GM12878 (cell line): ENCODE measurements at regions not wholly inside any gene's neighbourhood (a gene's known extent, or its start where the extent isn't known, plus 50 kb on each side); places are given as distances from the start of the nearest gene placed in this dataset.

Experiments used
- CBX5 ChIP-seq: sonication (generic); IDR thresholded peaks from 2 replicates; pipeline ENCODE4 v1.6.1; 2016; ENCODE audit warnings: low read depth, moderate library complexity, mild to moderate bottlenecking, inconsistent platforms
- KLF5 ChIP-seq: fragments of 450-650 bp; IDR thresholded peaks from 2 replicates; pipeline ENCODE4 v1.6.1; 2014; ENCODE audit warnings: mild to moderate bottlenecking; ENCODE audit not compliant: partially characterized antibody
- POLR2AphosphoS5 ChIP-seq: IDR thresholded peaks from 2 replicates; pipeline ENCODE4 v1.6.1; 2011; ENCODE audit warnings: mild to moderate bottlenecking, low read length, inconsistent platforms
- RBBP5 ChIP-seq: fragments of 200-600 bp; sonication (generic); conservative IDR thresholded peaks from 2 replicates; pipeline ENCODE4 v1.6.1; 2016
- SREBF2 ChIP-seq: IDR thresholded peaks from 2 replicates; pipeline ENCODE4 v1.6.1; 2012; ENCODE audit warnings: mild to moderate bottlenecking, low read length
- ZBTB4 ChIP-seq: fragments of 450-650 bp; formaldehyde crosslinking; IDR thresholded peaks from 2 replicates; pipeline ENCODE4 v1.4.0; 2022; ENCODE audit warnings: mild to moderate bottlenecking, moderate library complexity
- TF ChIP-seq, protein P1 (sequence below): IDR thresholded peaks from 2 replicates; pipeline ENCODE4 v1.6.1; 2012; ENCODE audit warnings: low read depth, low read length, improper control_type of control experiment
- TF ChIP-seq, protein P2 (sequence below): fragments of 450-650 bp; formaldehyde crosslinking; IDR thresholded peaks from 2 replicates; pipeline ENCODE4 v1.4.0; 2020; ENCODE audit warnings: mild to moderate bottlenecking, moderate library complexity
- TF ChIP-seq, protein P3 (sequence below): IDR thresholded peaks from 2 replicates; pipeline ENCODE4 v1.6.1; 2012; ENCODE audit warnings: mild to moderate bottlenecking, low read depth, low read length

DNA sequence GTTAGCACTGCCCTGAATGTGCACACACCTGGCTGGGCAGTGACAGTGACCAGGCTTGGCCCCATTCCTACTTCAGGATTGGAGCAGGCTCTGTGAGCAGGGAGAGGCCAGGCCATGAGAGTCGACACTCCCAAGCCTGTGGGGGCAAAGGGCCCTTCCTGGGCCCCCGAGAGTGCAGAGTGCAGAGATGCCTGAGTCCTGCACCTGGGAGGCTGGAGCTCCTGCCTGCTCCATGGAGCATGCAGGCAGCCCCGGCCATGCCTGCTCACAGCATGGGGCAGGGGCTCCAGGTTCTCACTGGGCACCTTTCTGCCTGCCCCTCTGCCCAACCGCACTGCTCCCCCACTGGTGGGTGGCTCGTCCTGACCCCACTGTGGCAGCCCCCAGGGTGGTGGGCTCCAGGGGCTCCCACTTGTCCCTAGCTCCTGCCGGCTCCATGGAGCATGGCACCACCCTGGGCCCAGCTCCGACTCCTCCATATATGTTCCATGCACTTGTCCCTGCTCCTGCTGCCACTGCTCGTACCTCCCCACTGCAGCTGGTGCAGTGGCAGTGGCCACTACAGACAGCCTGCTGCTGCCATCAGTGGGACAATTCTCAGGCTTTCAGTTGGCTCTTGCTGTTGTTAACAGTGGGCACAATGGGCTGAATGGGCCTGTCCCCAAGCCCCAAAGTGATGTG is 282.0 kb downstream of the RPRM start (continued):
- TF ChIP-seq ZBTB4 (CRISPR knock-in tag), result no peak
- TF ChIP-seq CBX5, result no peak
- TF ChIP-seq RBBP5, result no peak
- TF ChIP-seq, protein P1, sequence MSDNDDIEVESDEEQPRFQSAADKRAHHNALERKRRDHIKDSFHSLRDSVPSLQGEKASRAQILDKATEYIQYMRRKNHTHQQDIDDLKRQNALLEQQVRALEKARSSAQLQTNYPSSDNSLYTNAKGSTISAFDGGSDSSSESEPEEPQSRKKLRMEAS, result no peak
- no peak for TF ChIP-seq POLR2AphosphoS5
- TF ChIP-seq, protein P2, sequence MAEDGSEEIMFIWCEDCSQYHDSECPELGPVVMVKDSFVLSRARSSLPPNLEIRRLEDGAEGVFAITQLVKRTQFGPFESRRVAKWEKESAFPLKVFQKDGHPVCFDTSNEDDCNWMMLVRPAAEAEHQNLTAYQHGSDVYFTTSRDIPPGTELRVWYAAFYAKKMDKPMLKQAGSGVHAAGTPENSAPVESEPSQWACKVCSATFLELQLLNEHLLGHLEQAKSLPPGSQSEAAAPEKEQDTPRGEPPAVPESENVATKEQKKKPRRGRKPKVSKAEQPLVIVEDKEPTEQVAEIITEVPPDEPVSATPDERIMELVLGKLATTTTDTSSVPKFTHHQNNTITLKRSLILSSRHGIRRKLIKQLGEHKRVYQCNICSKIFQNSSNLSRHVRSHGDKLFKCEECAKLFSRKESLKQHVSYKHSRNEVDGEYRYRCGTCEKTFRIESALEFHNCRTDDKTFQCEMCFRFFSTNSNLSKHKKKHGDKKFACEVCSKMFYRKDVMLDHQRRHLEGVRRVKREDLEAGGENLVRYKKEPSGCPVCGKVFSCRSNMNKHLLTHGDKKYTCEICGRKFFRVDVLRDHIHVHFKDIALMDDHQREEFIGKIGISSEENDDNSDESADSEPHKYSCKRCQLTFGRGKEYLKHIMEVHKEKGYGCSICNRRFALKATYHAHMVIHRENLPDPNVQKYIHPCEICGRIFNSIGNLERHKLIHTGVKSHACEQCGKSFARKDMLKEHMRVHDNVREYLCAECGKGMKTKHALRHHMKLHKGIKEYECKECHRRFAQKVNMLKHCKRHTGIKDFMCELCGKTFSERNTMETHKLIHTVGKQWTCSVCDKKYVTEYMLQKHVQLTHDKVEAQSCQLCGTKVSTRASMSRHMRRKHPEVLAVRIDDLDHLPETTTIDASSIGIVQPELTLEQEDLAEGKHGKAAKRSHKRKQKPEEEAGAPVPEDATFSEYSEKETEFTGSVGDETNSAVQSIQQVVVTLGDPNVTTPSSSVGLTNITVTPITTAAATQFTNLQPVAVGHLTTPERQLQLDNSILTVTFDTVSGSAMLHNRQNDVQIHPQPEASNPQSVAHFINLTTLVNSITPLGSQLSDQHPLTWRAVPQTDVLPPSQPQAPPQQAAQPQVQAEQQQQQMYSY, result no peak
- TF ChIP-seq SREBF2, result no peak
- TF ChIP-seq, protein P3, sequence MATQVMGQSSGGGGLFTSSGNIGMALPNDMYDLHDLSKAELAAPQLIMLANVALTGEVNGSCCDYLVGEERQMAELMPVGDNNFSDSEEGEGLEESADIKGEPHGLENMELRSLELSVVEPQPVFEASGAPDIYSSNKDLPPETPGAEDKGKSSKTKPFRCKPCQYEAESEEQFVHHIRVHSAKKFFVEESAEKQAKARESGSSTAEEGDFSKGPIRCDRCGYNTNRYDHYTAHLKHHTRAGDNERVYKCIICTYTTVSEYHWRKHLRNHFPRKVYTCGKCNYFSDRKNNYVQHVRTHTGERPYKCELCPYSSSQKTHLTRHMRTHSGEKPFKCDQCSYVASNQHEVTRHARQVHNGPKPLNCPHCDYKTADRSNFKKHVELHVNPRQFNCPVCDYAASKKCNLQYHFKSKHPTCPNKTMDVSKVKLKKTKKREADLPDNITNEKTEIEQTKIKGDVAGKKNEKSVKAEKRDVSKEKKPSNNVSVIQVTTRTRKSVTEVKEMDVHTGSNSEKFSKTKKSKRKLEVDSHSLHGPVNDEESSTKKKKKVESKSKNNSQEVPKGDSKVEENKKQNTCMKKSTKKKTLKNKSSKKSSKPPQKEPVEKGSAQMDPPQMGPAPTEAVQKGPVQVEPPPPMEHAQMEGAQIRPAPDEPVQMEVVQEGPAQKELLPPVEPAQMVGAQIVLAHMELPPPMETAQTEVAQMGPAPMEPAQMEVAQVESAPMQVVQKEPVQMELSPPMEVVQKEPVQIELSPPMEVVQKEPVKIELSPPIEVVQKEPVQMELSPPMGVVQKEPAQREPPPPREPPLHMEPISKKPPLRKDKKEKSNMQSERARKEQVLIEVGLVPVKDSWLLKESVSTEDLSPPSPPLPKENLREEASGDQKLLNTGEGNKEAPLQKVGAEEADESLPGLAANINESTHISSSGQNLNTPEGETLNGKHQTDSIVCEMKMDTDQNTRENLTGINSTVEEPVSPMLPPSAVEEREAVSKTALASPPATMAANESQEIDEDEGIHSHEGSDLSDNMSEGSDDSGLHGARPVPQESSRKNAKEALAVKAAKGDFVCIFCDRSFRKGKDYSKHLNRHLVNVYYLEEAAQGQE, result no peak
- TF ChIP-seq KLF5, result no peak
- TF ChIP-seq, all 136 proteins: peak for 0
